ENCODE measurements at regions not wholly inside any gene's neighbourhood (a gene's known extent, or its start where the extent isn't known, plus 50 kb on each side); places are given as distances from the start of the nearest gene placed in this dataset.

DNA sequence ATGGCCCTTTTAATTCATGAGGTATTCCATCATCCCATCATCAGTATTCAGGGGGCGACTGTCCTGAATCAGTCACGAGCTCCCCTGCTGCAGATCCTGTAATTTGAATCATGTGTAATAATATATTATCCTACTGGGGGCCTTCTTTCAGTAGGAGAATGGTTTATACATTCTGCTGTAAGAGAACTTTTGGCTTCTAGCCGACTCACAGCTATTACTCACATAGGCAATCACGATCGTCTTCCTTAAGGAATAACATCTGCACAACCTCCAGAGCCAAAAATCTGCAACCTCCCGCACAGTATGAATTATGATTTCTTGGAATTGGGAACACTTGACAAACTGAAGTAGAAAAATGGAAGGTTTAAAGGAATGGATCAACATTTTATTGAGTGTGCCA, 343.0 kb downstream of the USP25 start:
- DNase-seq: peak; percentile 92

- DNase-seq: no peak
Measured at GRCh38 chr21:16073586-16073985, 343.8 kb downstream of the USP25 start.

DNA sequence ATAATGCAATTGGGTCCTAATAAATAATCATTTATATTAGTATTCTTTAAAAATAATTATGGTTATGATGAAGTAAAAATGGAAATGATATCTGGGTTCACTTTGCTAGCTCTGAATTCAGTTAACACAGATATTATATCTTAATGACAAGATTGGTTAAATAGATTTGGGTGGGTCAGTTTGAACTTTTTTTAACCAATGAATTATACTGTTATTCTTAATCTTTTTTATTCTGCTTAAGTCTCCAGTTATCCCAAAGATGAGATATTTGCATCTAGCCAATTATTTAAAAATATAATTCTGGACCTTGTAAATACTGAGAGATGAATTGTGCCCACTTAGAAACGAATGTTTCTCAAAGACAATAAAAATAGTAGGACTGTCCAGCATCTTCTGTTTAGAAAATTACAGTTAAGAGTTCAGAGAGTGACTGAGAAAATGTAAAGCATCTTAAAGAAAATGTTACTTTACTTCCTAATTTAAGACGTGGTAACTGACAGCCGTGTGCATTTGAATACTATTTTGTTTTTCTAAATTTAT, 345.2 kb downstream of the USP25 start:
- no peak for DNase-seq

DNA sequence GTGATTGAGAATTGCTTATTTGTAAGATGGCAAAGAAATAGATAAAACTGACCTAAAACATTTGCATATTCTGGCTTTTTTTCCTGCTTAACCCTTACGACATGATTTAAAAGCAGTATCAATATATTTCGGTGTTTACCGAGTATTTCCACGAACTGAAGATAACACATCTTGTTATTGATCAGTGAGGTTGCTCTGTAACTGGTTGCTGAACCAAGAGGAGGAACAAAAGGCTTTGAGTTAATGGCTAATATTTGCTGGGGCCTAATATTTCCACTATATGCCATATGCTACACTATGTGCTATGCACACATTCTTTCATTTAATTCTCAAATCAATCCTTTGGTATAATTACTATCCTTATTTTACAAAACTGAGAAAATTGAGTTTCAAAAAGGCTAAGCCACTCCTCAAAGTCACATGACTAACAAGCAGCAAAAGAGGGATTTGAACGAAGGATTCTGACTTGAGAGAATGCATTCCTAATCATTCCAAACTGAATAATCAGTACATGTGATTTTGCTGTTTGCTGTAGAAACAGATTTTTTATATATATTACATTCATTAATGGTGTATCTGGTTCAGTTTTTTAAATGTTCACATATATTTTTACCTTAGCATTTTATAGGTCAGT, 346.0 kb downstream of the USP25 start:
- no peak for DNase-seq

DNA sequence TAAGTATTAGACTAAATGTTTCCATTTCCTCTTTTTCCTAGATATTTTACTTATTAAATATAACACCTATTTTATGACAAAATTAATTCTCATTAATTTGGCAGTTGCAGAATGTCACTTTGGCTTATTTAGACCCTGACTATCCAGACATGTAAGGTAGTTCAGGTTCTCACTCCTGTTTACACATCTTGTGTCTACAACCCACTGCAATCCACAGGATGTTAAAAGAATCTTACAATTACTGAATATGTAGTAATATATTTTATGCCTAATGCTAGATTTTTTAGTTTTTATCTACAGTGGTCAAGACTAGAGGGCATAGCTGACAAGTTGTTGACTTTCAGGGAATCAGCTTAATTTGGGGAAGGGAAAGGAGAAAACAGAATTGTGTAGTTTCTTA, 346.7 kb downstream of the USP25 start:
- no peak for DNase-seq

GRCh38 chr21:16078382-16078781, 348.6 kb downstream of the USP25 start:
- no peak for DNase-seq

GRCh38 chr21:16079830-16080229, 350.0 kb downstream of the USP25 start:
- DNase-seq: no peak

GRCh38 chr21:16081304-16081703, 351.5 kb downstream of the USP25 start:
- no peak for DNase-seq

DNA sequence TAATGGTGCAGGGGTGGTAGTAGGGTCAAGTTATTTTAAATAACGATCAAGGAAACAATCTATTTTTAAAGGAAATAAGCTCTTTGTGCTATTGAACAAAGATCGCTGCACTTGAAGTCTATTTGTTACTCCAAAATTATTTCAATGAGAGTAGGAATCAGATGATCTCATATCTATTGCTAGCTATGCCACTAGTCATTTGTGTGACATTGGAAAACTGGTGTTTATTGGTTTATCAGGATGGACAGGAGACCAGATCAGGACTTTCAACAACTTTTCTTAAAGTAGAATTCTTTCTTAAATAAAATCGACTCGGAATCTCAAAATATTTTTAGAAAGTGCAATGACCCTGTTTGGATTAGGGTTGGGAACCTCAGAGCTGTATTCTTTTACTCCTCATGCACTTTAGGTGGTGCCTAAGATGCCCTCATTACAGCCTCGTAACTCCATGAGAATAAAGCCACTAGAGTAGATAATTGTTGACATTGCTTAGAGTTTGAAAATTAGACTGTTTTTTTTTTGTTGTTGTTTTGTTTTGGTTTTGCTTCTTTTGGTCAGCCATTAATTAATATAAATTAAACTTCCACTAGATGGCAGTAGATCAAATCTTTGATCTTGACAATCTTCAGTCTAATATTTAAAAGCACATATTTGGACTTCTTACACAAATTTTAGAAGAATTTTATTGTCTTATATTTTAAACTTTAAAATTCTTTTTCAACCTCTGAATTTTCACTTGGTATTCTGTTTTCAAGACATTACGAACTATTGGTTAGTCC, 352.4 kb downstream of the USP25 start:
- no peak for DNase-seq

DNA sequence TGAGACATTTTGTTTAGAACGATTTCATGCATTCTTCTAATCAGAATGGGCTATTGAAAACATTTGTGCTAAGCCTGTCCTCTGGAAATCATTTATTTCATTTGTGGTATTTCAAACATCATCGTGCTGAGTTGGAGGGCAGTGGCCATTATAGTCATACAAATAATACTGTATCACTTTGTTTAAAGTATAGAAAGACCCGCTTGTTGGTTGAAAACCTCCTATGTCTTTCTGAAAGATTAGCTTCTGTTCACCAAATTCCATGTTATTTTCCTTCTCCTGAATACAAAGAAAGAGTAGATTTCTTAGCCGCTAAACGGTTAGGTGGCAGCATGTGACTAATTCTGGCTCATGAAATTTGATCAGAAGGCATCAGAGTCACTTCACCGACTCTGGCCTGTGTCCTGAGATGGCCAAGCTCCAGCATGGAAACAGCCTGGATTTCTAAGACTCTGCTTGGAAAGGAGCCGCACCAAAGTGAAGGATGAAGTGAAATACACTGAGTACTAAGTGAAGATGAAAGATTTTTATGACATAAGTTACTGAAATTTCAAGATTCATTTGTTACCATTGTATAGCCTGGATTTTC, 355.1 kb downstream of the USP25 start:
- peak; percentile 80 for DNase-seq

DNA sequence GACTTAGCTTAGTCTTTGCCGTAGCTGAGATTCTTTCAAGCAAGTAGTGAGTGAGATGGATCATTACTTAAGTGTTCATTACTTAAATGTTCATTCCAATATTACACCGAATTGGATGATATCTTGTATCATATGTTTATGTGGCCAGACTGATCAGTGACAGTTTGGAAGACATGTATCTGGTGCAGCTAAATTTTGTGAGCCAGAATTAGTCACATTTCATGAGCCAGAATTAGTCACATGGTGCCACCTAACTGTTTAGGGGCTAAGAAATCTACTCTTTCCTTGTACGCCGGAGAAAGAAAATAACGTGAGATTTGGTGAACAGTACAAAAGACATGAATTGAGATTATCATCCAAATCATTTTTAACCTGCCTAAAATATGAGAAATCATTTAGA, 355.6 kb downstream of the USP25 start:
- no peak for DNase-seq

GRCh38 chr21:16086121-16086520, 356.3 kb downstream of the USP25 start:
- DNase-seq: no peak

- DNase-seq: no peak
Measured at GRCh38 chr21:16086936-16087335, 357.2 kb downstream of the USP25 start.

DNA sequence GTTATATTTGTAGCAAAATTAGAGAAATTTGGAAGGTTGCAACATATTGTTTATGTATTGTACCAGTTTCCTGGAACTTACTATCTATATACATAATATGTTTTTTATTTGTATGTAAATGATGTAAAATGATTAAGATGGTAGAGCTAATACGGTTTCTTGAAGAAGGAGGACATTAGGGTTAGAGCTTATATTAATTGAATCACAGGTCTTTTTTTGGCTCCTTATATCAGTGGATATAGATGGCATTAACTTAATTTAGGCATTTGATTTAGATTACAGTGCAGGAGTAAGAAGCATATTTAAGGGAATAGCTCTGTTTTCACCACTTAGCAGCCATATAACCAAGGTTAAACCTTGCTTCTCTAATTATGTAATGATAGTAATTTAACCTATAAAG, 357.7 kb downstream of the USP25 start:
- DNase-seq: no peak

DNA sequence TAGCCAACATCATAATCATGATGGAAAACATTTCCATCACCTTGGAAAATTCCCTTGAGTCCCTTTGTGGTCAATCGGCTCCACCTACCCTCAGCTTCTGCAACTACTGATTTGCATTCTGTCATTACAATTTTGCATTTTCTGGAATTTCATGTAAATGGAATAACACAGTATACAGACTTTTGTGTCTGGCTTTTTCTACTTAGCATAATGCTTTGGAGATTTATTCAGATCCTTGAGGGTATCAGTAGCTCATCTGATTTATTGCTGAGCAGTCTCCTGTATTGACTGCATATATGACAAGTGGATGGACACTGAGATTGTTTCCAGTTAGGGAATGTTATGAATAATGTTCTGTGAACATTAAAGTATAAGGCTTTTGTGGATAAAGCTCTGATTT, 358.3 kb downstream of the USP25 start:
- DNase-seq: no peak

GRCh38 chr21:16095005-16095404, 365.2 kb downstream of the USP25 start:
- no peak for DNase-seq

- no peak for DNase-seq
Measured at GRCh38 chr21:16096988-16097387, 367.2 kb downstream of the USP25 start.

- DNase-seq: no peak
Measured at GRCh38 chr21:16102113-16102512, 372.3 kb downstream of the USP25 start.

GRCh38 chr21:16108561-16109075, 378.8 kb downstream of the USP25 start:
- DNase-seq: no peak

- no peak for DNase-seq
Measured at GRCh38 chr21:16113052-16113715, 383.4 kb downstream of the USP25 start.

GRCh38 chr21:16115461-16115860, 385.7 kb downstream of the USP25 start:
- DNase-seq: no peak

GRCh38 chr21:16116069-16116468, 386.3 kb downstream of the USP25 start:
- DNase-seq: no peak
